Left ventricle myocardium inferior (tissue), 1 donor: ENCODE measurements at regions not wholly inside any gene's neighbourhood (a gene's known extent, or its start where the extent isn't known, plus 50 kb on each side); places are given as distances from the start of the nearest gene placed in this dataset.

Experiments
- DNase-seq: peaks from one replicate; pipeline ENCODE4 v3.0.0-alpha.2; 2020
- H3K27ac ChIP-seq: fragments of 200-600 bp; replicated peaks from 2 replicates; pipeline ENCODE4 v1.8.0; 2021
- H3K27me3 ChIP-seq: fragments of 200-600 bp; 2 replicates; pipeline ENCODE4 v1.8.0; 2021; ENCODE audit warnings: low read depth
- H3K36me3 ChIP-seq: fragments of 200-600 bp; 2 replicates; pipeline ENCODE4 v1.8.0; 2021
- H3K4me1 ChIP-seq: fragments of 200-600 bp; 2 replicates; pipeline ENCODE4 v1.8.0; 2021
- H3K4me3 ChIP-seq: fragments of 200-600 bp; 2 replicates; pipeline ENCODE4 v1.8.0; 2021; ENCODE audit warnings: mild to moderate bottlenecking, moderate library complexity
- H3K9me3 ChIP-seq: fragments of 200-600 bp; replicated peaks from 2 replicates; pipeline ENCODE4 v1.8.0; 2021
- CTCF ChIP-seq: fragments of 200-600 bp; IDR thresholded peaks from 2 replicates; pipeline ENCODE4 v1.8.0; 2021; ENCODE audit warnings: antibody characterized with exemption, mild to moderate bottlenecking, borderline replicate concordance
- intact Hi-C: fragments of 100-400 bp; cut with micrococcal nuclease; formaldehyde crosslinking; loops from one replicate; pipeline ENCODE4 v1.11.0; 2022
- donor health status: DM: no; HTN: yes; CAD: no; lungs with severe emphysema.

- no peaks in the 10 kb centered on the region for H3K27me3 ChIP-seq
- H3K4me3 ChIP-seq = no peak overlapping the region
- H3K27ac ChIP-seq = no peak overlapping the region
- H3K9me3 ChIP-seq = no peaks in the 10 kb centered on the region
- intact Hi-C loops = no loop called here
- no peaks in the 10 kb centered on the region for H3K36me3 ChIP-seq
- no peak for DNase-seq
- TF ChIP-seq CTCF = no peak
- H3K4me1 ChIP-seq = no peaks in the 10 kb centered on the region
Measured at GRCh38 chr2:145260674-145261073, 740.8 kb upstream of the ZEB2 start.

- DNase-seq = no peak
- Histone ChIP-seq H3K9me3 (no peaks in the 10 kb centered on the region), H3K4me3 (no peak overlapping the region), H3K27ac (no peak overlapping the region), H3K27me3 (no peaks in the 10 kb centered on the region), H3K4me1 (no peaks in the 10 kb centered on the region), H3K36me3 (no peaks in the 10 kb centered on the region)
- TF ChIP-seq CTCF = no peak
- intact Hi-C loops = no loop called here
Measured at GRCh38 chr2:145260081-145260480, 740.2 kb upstream of the ZEB2 start.

DNA sequence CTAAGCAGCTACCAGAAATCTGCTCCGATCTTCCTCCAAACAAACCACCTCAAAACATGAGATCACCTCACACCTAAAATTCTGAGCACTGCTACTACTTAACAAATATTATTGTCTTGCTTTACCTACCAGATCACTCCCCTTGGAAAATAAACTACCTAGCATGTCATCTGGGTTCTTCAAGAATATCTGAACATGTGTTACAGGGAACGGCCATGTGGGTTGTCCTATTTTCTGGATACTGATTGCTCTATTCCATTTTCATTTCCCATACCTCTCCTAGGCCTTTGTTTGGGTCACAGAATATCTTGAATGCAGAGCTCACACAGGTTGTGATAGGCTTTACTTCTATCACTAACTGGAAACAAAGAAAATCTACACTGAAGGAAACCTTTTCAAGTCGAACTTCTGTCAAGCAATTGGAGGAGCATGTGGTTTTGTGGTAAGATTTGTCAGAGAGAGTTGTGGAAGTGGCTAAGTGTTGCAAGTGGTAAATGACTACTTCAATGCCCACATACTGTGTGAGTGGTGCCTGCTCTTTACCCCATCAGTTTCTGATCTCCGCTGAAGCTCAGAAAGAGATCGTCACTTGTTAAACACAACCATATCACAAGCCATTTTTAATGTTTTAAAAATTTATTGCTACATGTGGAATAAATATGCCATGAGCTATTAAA is 739.1 kb upstream of the ZEB2 start:
- Histone ChIP-seq H3K4me3 (no peak overlapping the region), H3K4me1 (no peaks in the 10 kb centered on the region), H3K27me3 (no peaks in the 10 kb centered on the region), H3K27ac (no peak overlapping the region), H3K9me3 (no peaks in the 10 kb centered on the region), H3K36me3 (no peaks in the 10 kb centered on the region)
- TF ChIP-seq CTCF = no peak
- intact Hi-C loops = no loop called here
- no peak for DNase-seq

DNA sequence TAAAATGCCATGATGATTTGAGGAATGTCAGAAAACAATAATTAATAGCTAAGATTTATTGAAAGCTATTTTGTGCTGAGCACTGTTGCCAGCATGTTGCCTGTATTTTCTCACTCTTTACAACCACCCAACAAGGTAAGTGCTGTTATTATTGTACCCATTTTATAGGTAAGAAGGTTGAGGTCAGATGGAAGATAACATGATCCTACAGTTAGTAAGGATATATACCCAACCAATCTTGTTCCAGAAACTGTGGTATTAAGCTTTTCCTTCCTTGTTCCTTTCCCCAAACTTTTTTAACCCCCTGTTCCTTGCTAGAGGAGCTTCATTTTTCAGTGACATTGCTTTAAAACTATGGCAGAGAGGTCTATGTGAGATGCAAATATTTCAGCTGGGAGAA is 738.0 kb upstream of the ZEB2 start:
- H3K27me3 ChIP-seq = no peaks in the 10 kb centered on the region
- H3K27ac ChIP-seq = no peak overlapping the region
- intact Hi-C loops = no loop called here
- H3K9me3 ChIP-seq = no peaks in the 10 kb centered on the region
- H3K4me3 ChIP-seq = no peak overlapping the region
- no peak for DNase-seq
- no peaks in the 10 kb centered on the region for H3K4me1 ChIP-seq
- TF ChIP-seq CTCF = no peak
- no peaks in the 10 kb centered on the region for H3K36me3 ChIP-seq

DNA sequence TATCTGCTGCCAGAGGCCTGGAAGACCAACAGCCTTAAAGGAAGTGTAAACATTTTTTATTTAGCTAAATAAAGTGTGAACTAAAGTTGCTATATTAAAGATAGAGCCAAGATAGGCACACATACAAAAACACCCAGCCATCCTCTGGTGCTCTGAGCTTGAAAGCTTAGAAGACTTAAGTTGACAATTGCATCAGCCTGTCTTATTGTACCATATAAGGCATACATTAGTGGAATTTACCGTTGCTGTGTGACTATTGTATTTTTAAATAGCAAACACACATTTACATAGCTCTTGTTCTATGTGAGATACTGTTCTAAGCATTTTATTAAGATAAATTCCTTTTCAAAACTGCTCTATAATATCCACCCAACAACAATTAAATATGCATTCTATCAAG is 736.6 kb upstream of the ZEB2 start:
- no peaks in the 10 kb centered on the region for H3K4me1 ChIP-seq
- no peaks in the 10 kb centered on the region for H3K9me3 ChIP-seq
- no peak for TF ChIP-seq CTCF
- no peak for DNase-seq
- intact Hi-C loops = no loop called here
- no peak overlapping the region for H3K27ac ChIP-seq
- H3K36me3 ChIP-seq = no peaks in the 10 kb centered on the region
- no peak overlapping the region for H3K4me3 ChIP-seq
- H3K27me3 ChIP-seq = no peaks in the 10 kb centered on the region
